HG02763 (cell line): ENCODE measurements at regions not wholly inside any gene's neighbourhood (a gene's known extent, or its start where the extent isn't known, plus 50 kb on each side); places are given as distances from the start of the nearest gene placed in this dataset.

Experiments
- ATAC-seq: cut with Tn5 transposase; IDR thresholded peaks from one replicate; pipeline ENCODE4 v1.9.1; 2021; ENCODE audit warnings: mild to moderate bottlenecking, moderate library complexity; ENCODE audit not compliant: unreplicated experiment

DNA sequence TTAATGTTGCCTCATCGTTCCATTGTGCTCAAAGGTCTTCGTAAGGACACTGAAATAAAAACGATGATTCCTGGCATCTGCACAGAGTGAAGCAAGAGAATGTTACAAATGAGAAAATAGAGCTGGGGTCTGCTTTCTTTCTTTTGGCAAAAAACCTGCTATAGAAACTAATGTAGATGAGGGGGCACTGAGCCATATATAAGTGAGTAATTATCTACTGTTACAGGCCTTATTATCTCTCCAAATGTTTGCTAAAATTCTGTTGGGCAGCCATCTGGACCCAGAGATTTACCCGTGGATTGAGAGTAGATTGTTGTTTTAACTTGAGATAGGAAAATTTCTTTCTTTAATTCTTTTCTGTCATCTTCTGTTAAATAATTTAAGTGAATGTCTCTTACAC, 472.5 kb upstream of the PIK3C3 start:
- ATAC-seq, result no peak

DNA sequence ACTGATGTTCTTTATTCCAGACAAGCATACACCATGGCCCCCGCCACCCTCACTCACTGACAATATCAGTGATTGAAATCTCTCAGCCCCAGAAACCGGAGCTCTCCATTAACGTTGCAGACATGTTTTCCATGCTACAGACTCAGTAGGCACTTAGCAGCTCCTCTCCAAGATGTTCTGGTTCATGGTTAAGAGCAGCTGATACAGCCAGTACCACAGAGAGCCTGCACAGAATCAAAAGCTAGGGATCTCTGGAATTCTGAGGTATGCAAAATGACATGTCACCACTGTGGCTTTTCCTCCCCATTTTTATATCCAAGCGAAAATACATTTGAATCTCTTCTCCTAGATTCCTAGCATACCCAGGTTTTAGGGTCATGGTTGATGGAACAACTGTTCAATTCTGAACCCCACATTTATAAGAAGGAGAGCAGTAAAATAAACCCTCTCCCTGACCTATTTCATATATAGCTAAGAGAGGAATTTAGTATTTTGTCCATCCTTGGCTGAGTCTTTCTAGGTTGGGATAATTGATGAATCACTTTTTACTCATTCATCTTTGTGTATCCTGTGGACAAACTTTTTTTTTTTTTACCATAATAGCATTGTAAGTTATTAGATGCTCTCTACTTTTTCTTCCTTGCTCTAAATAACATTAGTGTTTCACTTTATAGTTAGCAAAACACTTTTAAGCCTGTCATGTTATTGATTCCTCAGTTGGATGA, 488.4 kb upstream of the PIK3C3 start:
- no peak for ATAC-seq

- no peak for ATAC-seq
Measured at GRCh38 chr18:41465386-41465785, 489.6 kb upstream of the PIK3C3 start.

DNA sequence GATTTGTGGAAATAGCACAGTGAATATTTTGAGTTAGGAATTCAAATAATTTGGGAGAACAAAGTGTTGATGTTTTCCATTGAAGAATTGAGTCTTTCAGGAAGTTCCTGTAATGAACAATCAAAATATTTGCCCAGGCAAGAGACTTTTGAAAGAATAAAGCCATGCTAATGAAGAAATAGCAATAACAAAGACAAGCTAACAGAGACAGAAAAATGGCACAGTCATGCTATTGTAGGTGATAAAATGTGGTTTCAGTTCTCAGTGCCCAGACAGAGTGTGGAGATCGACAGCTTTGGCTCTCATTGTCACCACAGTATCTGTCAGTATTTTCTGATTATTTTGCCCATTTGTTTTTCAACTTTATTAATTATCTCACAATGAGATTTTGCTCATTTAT, 490.8 kb upstream of the PIK3C3 start:
- ATAC-seq, result no peak

DNA sequence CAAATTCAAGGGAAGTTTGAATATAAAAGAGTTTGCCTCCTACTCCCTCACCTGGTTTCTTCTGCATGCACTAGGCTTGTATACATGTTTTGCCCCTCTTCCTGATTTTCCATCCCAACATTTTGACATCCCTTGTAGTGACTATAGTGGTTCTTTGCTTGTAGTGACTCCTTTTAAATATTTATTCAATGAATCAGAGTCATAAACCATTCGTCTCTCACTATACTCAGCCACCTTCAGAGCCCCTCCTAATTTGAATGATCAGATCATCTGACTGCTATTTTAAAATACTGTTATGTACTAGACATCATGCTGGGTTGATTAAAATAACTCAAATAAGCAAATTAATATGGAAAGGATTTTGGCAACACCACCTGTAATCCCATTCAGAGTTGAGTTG, 492.1 kb upstream of the PIK3C3 start:
- no peak for ATAC-seq

DNA sequence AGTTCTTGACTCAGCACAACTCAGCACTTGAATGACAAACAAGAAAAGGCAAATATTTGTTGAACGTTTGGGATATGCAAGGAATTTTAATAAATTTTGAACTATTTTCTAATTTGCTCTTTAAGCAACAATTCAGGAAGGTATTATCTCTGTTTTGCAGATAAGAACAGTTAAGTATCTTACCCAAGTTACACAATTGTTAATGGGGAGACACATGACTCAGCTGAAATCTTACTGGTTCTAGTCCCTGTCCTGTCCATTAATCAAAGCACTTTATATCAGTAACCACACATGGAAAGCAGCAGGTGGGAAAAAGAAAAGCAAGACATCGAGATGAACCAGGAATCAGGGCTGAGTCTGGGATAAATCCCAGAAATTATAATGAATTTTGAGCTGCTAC, 493.9 kb upstream of the PIK3C3 start:
- no peak for ATAC-seq

- no peak for ATAC-seq
Measured at GRCh38 chr18:41459656-41460055, 495.4 kb upstream of the PIK3C3 start.

GRCh38 chr18:41458376-41458775, 496.7 kb upstream of the PIK3C3 start:
- no peak for ATAC-seq

- ATAC-seq, result no peak
Measured at GRCh38 chr18:41457765-41458326, 497.2 kb upstream of the PIK3C3 start.

DNA sequence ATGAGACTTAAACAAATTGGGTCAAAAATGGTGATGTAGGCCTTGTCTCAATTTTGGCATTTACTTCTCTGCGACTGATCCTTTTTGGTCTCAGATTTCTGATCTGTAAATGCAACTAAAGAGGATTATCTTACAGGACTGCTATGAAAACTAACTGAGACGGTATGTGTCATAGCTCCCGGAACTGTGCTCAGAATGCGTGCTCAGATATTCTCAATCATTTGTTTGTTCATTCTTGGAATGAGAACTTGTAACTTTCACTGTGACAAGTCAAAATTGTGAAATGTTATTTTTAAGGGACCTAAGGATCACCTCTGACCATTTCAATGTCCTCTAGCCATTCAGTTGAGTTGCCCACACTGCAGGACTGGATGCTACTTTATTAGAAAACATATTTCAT, 498.2 kb upstream of the PIK3C3 start:
- no peak for ATAC-seq

- ATAC-seq, result no peak
Measured at GRCh38 chr18:41449612-41450011, 505.4 kb upstream of the PIK3C3 start.

DNA sequence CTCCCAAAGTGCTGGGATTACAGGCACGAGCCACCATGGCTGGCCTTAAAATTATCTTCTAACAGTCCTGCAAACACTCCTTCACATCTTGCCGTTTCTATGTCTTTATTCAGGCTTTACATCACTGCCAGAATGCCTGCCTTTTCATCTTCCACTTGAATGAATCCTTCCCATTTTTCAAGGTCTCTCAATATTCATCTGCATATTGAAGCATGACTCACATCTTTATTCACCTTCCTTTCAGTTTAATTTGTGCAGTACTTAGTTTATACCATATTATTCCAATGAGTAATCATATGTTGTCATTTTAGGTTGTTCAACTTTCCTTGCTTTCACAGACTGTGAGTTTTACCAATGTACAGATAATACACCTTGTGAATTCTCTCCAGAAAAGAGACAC, 510.1 kb upstream of the PIK3C3 start:
- no peak for ATAC-seq

GRCh38 chr18:41436772-41437171, 518.3 kb upstream of the PIK3C3 start:
- ATAC-seq, result no peak

GRCh38 chr18:41418598-41418997, 536.4 kb upstream of the PIK3C3 start:
- no peak for ATAC-seq

GRCh38 chr18:41416044-41416443, 539.0 kb upstream of the PIK3C3 start:
- no peak for ATAC-seq

GRCh38 chr18:41410006-41410405, 545.0 kb upstream of the PIK3C3 start:
- no peak for ATAC-seq

DNA sequence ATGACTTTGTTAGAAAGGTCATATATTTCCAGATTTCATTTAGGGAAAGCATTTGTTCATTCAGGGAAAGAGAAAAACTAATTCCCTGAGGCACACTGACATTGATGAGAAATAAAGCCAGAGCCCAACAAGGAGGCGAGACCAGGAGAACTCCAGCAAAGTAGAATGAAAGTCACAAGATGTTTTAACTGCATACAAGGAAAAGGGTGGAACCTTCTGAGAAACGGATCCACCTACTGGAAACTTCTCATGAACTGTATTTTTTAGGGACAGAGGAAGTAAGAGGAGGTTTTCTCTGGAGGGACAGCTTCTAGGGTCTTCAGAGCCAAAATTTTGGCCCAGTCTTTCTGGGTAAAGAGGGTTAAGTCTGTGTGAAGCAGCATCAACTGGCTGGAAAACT, 548.2 kb upstream of the PIK3C3 start:
- ATAC-seq, result no peak

DNA sequence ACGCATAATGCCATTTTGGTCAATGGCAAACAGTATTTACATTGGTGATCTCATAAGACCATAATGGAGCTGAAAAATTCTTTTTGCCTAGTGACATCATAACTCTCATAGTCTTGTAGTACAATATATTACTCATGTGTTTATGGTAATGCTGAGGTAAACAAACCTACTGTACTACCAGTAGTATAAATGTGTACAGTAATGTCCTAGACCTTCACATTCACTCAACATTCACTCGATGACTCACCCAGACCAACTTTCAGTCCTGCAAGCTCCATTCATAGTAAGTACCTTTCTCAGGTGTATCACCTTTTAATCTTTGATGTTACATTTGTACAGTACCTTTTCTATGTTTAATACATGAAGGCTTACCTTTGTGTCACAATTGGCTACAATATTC, 558.2 kb upstream of the PIK3C3 start:
- ATAC-seq, result no peak

DNA sequence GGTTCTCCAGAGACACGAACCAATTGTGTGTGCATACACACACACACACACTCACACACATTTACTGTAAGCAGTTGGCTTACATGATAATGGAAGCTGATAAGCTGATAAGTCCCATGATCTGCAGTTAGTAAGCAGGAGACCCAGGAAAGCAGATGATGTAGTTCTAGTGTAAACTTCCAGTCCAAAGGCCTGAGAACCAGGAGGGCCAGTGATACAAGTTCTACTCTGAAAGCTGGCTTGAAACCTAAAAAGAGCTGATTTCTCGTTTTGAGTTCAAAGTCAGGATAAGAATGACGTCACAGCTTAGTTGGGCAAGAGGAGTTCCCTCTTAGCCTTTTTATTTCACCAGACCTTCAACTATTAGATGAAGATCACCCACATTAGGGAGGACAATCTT, 558.8 kb upstream of the PIK3C3 start:
- no peak for ATAC-seq

GRCh38 chr18:41395695-41396094, 559.3 kb upstream of the PIK3C3 start:
- no peak for ATAC-seq

DNA sequence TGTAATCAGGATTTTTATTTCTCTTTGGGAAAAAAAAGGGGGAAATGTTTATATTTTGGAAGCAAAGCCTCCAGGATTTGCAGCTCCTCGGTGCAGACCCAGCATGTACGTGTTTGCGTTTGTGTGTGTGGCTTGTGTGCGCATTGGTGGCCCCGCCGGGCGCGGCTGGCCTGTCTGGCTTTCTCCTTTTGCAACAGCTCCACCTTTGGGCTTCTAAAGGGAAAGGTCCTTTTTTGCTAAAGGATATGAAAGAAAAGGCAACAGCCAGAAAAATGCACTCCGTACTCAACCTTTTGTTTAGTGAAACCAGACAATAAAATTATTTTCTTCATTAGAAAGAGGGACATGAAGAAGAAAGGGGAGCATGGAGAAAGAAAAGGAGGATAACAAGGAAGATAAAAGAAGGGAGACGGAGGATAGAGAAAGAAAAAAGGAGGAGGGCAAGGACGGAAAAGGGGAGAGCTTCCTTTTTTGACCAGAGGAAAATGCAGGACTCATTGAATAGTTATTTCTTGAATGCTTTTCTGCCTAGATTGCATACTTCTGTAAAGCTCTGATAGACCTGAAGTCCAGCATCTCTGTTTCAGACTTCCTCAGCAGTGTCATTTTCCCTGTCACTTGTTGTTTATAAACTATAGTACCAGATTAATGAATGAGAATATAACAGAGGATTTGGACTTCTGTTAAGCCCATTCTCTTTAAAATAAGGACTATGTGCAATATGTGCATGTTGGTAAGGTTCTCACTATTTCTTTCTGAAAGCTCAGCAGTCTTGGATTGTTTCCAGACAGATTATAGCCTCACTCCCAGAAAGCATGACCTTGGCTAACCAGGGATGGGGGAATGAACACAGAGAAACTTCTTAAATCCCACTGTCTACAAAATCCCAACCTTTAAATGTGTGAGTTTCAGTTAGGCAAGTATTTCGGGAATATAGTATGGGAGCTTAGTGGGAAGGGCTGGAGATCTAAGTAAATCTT, 563.1 kb upstream of the PIK3C3 start:
- no peak for ATAC-seq

- ATAC-seq, result no peak
Measured at GRCh38 chr18:41390309-41390708, 564.7 kb upstream of the PIK3C3 start.
